Panc1 (cell line): ENCODE measurements at regions not wholly inside any gene's neighbourhood (a gene's known extent, or its start where the extent isn't known, plus 50 kb on each side); places are given as distances from the start of the nearest gene placed in this dataset.

Experiments
- POLR2AphosphoS5 ChIP-seq: IDR thresholded peaks from 2 replicates; pipeline ENCODE4 v1.6.1; 2012; ENCODE audit warnings: mild to moderate bottlenecking, low read depth, low read length, moderate library complexity
- TF ChIP-seq, protein P1 (sequence below): fragments of 450-650 bp; IDR thresholded peaks from 2 replicates; pipeline ENCODE4 v1.5.1; 2017; ENCODE audit warnings: mild to moderate bottlenecking

DNA sequence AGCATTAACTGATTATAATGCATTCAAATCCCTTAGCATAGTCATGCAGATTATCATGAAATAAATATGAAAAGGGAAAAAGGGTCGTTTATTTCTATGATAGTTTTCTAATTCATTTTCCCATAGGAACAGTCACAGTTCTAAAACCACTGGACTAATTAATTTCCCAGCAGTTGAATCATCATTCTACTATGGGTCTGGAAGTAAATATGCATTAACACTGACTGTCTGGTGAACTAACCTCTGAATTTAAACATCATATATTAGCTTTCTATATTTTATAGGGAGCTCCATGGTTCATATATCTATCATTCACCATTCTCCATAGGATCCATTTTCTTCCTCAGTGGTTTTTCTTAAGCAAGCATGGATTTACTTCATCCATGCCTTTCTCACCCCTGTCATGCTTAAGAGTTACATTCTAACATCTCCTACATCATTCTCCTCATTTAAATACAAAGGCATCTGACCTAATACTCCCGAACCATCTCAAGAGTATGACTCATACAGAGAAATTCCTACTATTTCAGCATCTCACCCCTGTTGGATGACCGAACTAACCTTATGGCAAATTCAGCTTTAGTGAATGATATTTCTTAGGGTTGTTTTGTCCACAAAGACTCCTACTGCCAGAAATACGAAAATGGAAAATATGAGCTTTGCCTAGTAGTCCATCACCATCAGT lies 198.7 kb upstream of the ADAMTS3 start:
- TF ChIP-seq, protein P1, sequence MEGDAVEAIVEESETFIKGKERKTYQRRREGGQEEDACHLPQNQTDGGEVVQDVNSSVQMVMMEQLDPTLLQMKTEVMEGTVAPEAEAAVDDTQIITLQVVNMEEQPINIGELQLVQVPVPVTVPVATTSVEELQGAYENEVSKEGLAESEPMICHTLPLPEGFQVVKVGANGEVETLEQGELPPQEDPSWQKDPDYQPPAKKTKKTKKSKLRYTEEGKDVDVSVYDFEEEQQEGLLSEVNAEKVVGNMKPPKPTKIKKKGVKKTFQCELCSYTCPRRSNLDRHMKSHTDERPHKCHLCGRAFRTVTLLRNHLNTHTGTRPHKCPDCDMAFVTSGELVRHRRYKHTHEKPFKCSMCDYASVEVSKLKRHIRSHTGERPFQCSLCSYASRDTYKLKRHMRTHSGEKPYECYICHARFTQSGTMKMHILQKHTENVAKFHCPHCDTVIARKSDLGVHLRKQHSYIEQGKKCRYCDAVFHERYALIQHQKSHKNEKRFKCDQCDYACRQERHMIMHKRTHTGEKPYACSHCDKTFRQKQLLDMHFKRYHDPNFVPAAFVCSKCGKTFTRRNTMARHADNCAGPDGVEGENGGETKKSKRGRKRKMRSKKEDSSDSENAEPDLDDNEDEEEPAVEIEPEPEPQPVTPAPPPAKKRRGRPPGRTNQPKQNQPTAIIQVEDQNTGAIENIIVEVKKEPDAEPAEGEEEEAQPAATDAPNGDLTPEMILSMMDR, result no peak
- TF ChIP-seq POLR2AphosphoS5, result no peak
